GM18517 (cell line): ENCODE measurements at regions not wholly inside any gene's neighbourhood (a gene's known extent, or its start where the extent isn't known, plus 50 kb on each side); places are given as distances from the start of the nearest gene placed in this dataset.
"Not testable (repeated sequence)": the region's sequence is repeated elsewhere in the genome, so short reads cannot be mapped to it uniquely, and the experiment has no call there.

Source experiments
- ATAC-seq: cut with Tn5 transposase; IDR thresholded peaks from one replicate; pipeline ENCODE4 v1.9.1; 2021; ENCODE audit warnings: mild to moderate bottlenecking, moderate library complexity; ENCODE audit not compliant: unreplicated experiment

- ATAC-seq = no peak
Observed at GRCh38 chr6:6474170-6474920, 114.2 kb upstream of the LY86 start.

- ATAC-seq = no peak
Observed at GRCh38 chr6:6479785-6480184, 108.7 kb upstream of the LY86 start.

DNA sequence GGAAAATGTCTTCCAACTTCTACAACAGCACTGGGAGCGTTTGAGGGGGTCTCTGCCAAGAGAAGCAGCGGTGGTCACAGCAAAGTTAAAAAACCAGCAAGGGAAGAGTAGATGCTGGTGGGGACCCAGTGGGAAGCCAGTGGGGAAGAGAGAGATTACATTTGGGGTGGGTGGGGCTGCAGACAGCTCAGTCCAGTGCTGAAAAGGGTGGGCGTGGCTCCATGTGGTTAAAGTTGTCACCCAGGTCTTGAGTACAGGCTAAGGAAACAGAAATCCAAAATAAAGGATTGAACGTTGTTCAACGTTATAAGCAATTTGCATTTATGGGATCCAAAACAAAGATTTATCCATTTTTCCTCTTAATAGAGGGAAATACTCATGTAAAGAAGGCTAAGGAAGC is 106.3 kb upstream of the LY86 start:
- no peak for ATAC-seq

DNA sequence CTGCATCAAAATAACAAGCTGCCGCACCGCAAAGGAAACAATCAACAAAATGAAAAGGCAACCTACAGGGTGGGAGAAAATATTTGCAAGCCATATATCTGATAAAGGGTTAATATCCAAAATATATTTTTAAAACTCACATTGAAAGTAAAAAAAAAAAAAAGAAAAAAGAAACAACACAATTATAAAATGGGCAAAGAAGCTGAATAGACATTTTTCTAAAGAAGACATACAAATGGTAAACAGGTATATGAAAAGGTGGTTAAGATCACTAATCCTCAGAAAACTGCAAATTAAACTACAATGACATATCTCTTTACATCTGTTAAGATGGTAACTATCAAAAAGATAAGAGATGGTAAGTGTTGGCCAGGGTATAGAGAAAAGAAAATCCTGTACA is 105.4 kb upstream of the LY86 start:
- ATAC-seq = no peak

DNA sequence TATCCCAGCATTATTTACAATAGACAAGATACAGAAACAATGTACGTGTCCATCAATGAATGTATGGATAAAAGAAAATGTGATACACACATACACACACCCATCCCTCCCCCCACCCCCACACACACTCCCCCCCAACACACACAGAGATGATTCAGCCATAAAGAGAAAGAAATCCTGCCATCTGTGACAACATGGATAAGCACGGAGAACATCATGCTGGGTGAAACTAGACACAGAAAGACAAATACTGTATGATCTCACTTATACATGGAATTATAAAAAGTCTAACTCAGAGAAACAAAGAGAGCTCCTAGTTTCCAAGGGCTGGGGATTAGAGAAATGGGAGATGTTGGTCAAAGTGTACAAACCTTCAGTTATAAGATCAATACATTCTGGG is 104.8 kb upstream of the LY86 start:
- ATAC-seq = no peak

DNA sequence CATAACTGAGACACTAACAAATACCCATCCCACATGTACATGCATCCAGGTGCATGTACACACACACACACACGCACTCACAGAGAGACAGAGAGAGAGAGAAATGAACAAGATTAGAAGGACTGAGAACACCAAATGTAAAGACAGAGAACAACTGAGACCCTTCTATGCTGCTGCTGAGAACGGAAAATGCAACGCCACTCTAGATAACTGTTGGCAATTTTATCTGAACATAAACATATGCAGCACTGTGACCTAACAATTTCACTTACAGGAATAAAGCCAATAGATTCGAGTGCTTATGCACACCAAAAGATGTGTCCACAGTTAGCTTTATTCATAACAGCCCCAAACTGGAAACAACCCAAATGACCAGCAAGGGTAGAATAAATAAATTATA is 103.8 kb upstream of the LY86 start:
- ATAC-seq = no peak

DNA sequence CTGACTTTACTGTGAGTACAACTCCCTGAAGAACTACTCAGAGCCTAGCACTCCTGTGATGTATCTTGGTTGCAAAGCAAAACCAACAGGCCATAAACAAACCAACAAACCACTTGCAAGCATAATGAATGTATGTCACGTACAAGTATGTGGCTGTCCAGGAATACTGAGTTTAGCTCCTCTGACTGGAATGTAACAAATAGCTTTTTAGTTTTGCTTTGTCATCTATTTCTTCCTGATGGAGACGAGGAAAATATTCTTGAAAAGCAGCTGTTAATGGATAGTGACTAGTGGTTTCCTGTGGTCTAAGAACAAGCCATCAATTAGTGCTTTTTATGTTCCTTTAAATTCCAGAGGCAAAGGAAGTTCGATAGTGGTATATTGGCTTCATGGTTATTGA is 101.9 kb upstream of the LY86 start:
- no peak for ATAC-seq

DNA sequence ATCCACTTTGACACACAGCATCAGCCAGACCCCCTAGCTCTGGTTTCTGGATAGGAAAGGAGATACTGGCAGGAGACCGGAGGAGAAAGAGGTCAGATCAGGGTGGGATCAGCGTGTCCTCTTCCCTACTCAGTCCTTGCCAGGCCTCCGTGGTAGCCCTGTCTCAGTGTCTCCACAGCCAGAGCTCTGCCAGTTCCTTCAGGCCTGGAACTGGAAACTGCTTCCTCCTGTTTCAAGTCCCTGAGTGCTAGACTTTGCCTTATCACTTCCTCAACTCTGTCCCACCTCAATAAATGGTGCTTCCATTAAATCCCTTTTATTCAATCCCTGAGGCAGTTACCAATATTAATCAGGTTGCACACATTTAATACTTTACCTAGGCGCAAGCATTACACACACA is 96.8 kb upstream of the LY86 start:
- ATAC-seq = no peak

- ATAC-seq = no peak
Observed at GRCh38 chr6:6492675-6493074, 95.8 kb upstream of the LY86 start.

DNA sequence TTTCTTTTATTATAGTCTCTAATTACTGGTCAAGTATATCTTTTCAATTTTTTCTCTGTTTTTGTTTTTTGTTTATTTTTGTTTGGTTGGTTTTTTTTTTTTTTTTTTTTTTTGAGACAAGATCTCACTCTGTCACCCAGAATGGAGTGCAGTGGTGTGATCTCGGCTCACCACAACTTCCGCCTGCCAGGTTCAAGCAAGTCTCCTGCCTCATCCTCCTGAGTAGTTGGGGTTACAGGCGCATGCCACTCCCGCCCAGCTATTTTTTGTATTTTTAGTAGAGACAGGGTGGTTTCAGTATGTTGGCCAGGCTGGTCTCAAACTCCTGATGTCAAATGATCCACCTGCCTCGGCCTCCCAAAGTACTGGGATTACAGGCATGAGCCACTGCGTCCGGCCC is 94.4 kb upstream of the LY86 start:
- not testable (repeated sequence) for ATAC-seq

- no peak for ATAC-seq
Observed at GRCh38 chr6:6494677-6495076, 93.8 kb upstream of the LY86 start.

DNA sequence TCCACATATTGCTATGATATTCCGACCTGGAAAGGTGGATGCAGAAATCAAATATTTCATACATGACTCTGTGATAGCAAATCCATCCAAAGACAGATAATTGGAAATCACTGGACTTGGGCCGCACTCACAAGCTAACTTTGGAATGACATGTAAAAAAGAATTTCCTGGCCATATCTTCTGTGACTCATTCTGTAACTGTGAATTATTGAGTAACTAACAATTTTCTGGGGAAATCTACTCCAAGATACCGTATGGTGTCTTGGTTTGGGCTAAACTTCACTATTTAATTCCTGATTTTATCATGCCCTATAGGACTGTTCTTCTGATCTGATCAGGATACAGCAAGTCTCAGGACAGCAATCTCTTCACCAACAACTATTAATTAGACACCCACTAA is 92.7 kb upstream of the LY86 start:
- no peak for ATAC-seq

GRCh38 chr6:6497541-6497940 is 91.0 kb upstream of the LY86 start:
- ATAC-seq = no peak

- ATAC-seq = no peak
Observed at GRCh38 chr6:6497976-6498375, 90.5 kb upstream of the LY86 start.

- no peak for ATAC-seq
Observed at GRCh38 chr6:6503191-6503590, 85.3 kb upstream of the LY86 start.

GRCh38 chr6:6505111-6505510 is 83.4 kb upstream of the LY86 start:
- no peak for ATAC-seq

- no peak for ATAC-seq
Observed at GRCh38 chr6:6508643-6509042, 79.9 kb upstream of the LY86 start.

- ATAC-seq = no peak
Observed at GRCh38 chr6:6509284-6509683, 79.2 kb upstream of the LY86 start.

GRCh38 chr6:6512711-6513110 is 75.8 kb upstream of the LY86 start:
- ATAC-seq = no peak

- ATAC-seq = peak; percentile 64
Observed at GRCh38 chr6:6515691-6516607, 72.6 kb upstream of the LY86 start.

- no peak for ATAC-seq
Observed at GRCh38 chr6:6516666-6517458, 71.7 kb upstream of the LY86 start.
